Lower lobe of right lung (tissue), 2 donors: ENCODE measurements at regions not wholly inside any gene's neighbourhood (a gene's known extent, or its start where the extent isn't known, plus 50 kb on each side); places are given as distances from the start of the nearest gene placed in this dataset.

ENCODE experiments used
- ATAC-seq, 2 donors: fragments of 200-7000 bp; cut with Tn5 transposase; one replicate each; pipeline ENCODE4 v1.9.1; 2020 to 2022; ENCODE audit warnings: mild to moderate bottlenecking in 2 of 2, moderate library complexity in 2 of 2
- DNase-seq: peaks from one replicate; pipeline ENCODE4 v3.0.0-alpha.2; 2020
- H3K27ac ChIP-seq: fragments of 200-600 bp; one replicate; pipeline ENCODE4 v1.8.0; 2022
- H3K27me3 ChIP-seq: fragments of 200-600 bp; one replicate; pipeline ENCODE4 v1.8.0; 2022; ENCODE audit warnings: low read depth
- H3K36me3 ChIP-seq: fragments of 200-600 bp; one replicate; pipeline ENCODE4 v1.8.0; 2022; ENCODE audit warnings: mild to moderate bottlenecking
- H3K4me1 ChIP-seq: fragments of 200-600 bp; one replicate; pipeline ENCODE4 v1.8.0; 2022
- H3K4me3 ChIP-seq: fragments of 200-600 bp; one replicate; pipeline ENCODE4 v1.8.0; 2022; ENCODE audit warnings: mild to moderate bottlenecking
- H3K9me3 ChIP-seq: fragments of 200-600 bp; one replicate; pipeline ENCODE4 v1.8.0; 2022
- CTCF ChIP-seq: fragments of 200-600 bp; IDR thresholded peaks from one replicate; pipeline ENCODE4 v1.8.0; 2022; ENCODE audit warnings: antibody characterized with exemption, mild to moderate bottlenecking
- intact Hi-C: fragments of 100-400 bp; cut with DNase I; formaldehyde crosslinking; loops from one replicate; pipeline ENCODE4 v1.11.0; 2022
- donor health status: DM: no; HTN: yes; CAD: no; lungs with severe emphysema.

GRCh38 chr5:4093236-4093635 is 497.6 kb downstream of the IRX1 start:
- intact Hi-C loops: no loop called here
- Histone ChIP-seq H3K36me3 (no peaks in the 10 kb centered on the region), H3K27me3 (no peaks in the 10 kb centered on the region), H3K4me3 (no peak overlapping the region), H3K27ac (no peak overlapping the region), H3K9me3 (no peaks in the 10 kb centered on the region), H3K4me1 (no peaks in the 10 kb centered on the region)
- DNase-seq (no peak), ATAC-seq (no peak)
- no peak for TF ChIP-seq CTCF

- H3K36me3 ChIP-seq: no peaks in the 10 kb centered on the region
- H3K4me1 ChIP-seq: no peaks in the 10 kb centered on the region
- DNase-seq (no peak), ATAC-seq (no peak)
- no peaks in the 10 kb centered on the region for H3K9me3 ChIP-seq
- no peak overlapping the region for H3K4me3 ChIP-seq
- H3K27ac ChIP-seq: no peak overlapping the region
- intact Hi-C loops: no loop called here
- TF ChIP-seq CTCF: no peak
- H3K27me3 ChIP-seq: no peaks in the 10 kb centered on the region
Measured at GRCh38 chr5:4093970-4094369, 498.3 kb downstream of the IRX1 start.

- no peaks in the 10 kb centered on the region for H3K9me3 ChIP-seq
- no peak for DNase-seq
- TF ChIP-seq CTCF: no peak
- H3K36me3 ChIP-seq: no peaks in the 10 kb centered on the region
- intact Hi-C loops: no loop called here
- H3K4me1 ChIP-seq: no peaks in the 10 kb centered on the region
- no peaks in the 10 kb centered on the region for H3K27me3 ChIP-seq
- ATAC-seq: no peak
- H3K27ac ChIP-seq: no peak overlapping the region
- no peak overlapping the region for H3K4me3 ChIP-seq
Measured at GRCh38 chr5:4095918-4096630, 500.4 kb downstream of the IRX1 start.

- no peak overlapping the region for H3K27ac ChIP-seq
- H3K4me3 ChIP-seq: no peak overlapping the region
- no peaks in the 10 kb centered on the region for H3K9me3 ChIP-seq
- intact Hi-C loops: no loop called here
- no peaks in the 10 kb centered on the region for H3K36me3 ChIP-seq
- TF ChIP-seq CTCF: no peak
- ATAC-seq (no peak), DNase-seq (no peak)
- H3K27me3 ChIP-seq: no peaks in the 10 kb centered on the region
- no peaks in the 10 kb centered on the region for H3K4me1 ChIP-seq
Measured at GRCh38 chr5:4097199-4097598, 501.6 kb downstream of the IRX1 start.

GRCh38 chr5:4098226-4098625 is 502.6 kb downstream of the IRX1 start:
- H3K4me3 ChIP-seq: no peak overlapping the region
- DNase-seq (no peak), ATAC-seq (no peak)
- H3K36me3 ChIP-seq: no peaks in the 10 kb centered on the region
- H3K27me3 ChIP-seq: no peaks in the 10 kb centered on the region
- no peaks in the 10 kb centered on the region for H3K4me1 ChIP-seq
- no peaks in the 10 kb centered on the region for H3K9me3 ChIP-seq
- no peak overlapping the region for H3K27ac ChIP-seq
- intact Hi-C loops: no loop called here
- no peak for TF ChIP-seq CTCF

GRCh38 chr5:4099386-4099785 is 503.8 kb downstream of the IRX1 start:
- ATAC-seq (no peak), DNase-seq (no peak)
- no peaks in the 10 kb centered on the region for H3K4me1 ChIP-seq
- no peaks in the 10 kb centered on the region for H3K36me3 ChIP-seq
- no peaks in the 10 kb centered on the region for H3K27me3 ChIP-seq
- H3K27ac ChIP-seq: no peak overlapping the region
- H3K9me3 ChIP-seq: no peaks in the 10 kb centered on the region
- H3K4me3 ChIP-seq: no peak overlapping the region
- TF ChIP-seq CTCF: no peak
- intact Hi-C loops: no loop called here
